Germinal center (tissue), 1 donor: ENCODE measurements at regions not wholly inside any gene's neighbourhood (a gene's known extent, or its start where the extent isn't known, plus 50 kb on each side); places are given as distances from the start of the nearest gene placed in this dataset.
"Not testable (repeated sequence)": the region's sequence is repeated elsewhere in the genome, so short reads cannot be mapped to it uniquely, and the experiment has no call there.

Experiments used
- DNase-seq: peaks from one replicate; pipeline ENCODE4 v3.0.0; 2012; ENCODE audit warnings: mixed read lengths, low spot score

DNA sequence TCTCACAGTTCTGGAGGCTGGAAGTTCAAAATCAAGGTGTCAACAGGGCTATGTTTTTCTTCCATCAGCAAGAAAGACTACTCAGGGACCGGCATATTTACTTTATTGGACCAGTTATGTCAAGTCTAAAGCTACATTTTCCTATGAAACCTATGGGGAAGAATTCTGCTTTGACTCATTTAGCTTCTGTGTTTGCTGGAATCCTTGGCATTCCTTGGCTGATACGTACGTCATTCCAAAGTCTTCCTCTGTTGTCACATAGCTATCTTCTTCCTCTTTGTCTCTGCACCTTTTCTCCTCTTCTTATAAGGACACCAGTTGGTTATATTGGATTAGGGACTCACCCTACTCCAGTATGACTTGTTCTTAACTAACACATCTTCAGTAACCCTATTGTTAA lies 137.4 kb upstream of the FBXO11 start:
- no peak for DNase-seq

DNA sequence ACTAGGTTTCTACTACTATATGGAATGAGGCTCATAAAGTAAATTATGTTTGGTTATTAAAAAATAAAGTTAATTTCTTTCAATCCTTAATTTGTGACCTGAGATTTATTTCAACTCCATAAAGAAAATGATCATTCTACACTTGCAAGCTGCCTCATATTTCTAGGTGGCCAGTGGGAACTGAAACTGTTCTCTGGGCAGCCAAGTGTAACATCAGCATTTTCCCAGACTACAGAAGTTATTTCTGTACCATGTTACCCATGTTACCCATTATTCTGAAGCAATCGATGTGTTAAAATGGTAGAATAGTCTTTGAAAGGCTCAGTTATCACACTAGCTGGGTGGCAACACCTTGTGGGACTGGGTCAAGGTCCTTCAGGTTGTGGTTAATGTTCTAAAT lies 139.3 kb upstream of the FBXO11 start:
- DNase-seq: no peak

DNA sequence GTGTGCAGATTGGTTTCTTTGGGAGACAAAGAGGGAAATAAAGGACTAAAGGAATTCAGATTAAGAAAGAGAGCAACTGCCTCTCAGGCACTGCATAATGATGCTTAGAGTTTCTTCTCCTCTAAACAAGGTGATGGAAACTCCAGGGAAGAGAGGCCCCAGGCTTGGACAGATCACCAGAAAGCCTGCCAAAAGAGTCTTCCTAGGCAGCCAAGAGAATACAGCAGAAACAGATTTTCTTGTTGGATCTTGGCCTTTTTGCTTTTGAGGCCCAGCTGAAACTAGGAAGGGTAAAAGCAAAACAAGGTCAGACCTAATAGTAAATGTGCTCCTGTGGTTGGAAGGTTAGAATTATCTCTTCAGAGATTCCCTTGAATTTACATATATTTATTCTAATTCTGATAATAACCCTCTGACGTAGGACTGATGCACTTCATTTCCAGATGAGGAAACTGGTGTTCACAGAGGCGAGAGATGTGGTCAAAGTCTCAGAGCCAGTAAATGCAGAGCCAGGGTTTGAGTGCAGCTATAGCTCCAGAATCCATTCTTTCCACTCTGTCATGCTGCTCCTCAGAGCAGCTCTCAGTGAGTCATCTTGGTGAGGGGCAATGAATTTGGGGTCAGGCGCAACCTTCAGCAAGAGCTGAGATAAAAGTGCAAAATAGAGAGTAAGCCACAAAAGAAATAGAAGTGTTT lies 142.3 kb upstream of the FBXO11 start:
- no peak for DNase-seq

DNA sequence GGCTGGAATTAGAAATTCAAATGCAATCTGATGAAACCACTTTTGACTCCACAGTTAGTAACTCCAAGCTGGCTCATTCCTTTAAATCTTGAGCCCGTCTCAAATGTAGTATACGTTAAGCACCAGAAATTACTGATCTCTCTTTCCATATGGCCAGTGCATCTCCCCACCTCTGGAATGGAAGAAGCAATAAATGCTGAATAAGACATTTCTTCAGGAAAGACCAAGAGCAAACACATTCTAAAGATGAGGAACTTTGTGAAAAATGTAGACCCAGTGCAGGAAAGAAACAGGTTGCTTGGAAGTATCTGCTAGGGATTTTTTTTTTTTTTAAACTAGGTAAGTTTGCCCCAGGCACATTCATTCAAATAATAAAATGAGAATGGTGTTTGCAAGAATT lies 143.1 kb upstream of the FBXO11 start:
- no peak for DNase-seq

DNA sequence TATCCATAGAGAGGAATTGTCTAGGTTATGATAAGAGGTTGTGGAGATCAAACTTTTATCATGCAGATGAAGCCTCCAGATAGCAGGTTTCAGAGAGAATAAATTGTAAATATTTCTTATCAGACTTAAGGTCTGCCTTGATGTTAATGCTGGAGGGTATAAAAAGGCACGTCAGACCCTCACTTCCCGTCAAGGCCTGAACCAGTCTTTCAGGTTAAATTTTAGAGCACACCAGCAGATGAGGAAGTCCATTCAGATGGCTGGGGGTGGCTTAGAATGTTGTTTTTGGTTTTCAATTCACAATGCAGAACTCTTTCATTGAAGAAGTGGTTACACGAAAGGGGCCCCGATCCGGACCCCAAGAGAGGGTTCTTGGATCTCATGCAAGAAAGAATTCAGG lies 144.4 kb upstream of the FBXO11 start:
- DNase-seq: no peak

DNA sequence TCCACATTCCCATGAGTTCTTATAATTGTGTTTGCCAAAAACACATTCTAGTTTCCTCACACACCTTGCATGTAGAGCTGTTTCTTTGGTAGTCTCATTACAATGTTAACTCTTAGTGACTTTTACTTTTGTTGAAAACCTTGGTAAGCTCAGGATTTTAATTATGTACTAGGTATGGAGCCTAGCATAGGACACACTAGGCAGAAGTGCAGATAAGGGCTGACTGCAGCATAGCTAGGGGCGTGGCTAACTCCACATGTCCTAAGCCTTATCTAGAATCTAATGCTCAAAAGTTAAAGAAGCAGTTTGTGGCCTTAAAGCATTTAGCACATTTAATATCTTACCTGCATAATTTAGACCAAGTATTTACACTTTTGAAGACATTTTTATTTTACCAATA lies 153.7 kb upstream of the FBXO11 start:
- no peak for DNase-seq

DNA sequence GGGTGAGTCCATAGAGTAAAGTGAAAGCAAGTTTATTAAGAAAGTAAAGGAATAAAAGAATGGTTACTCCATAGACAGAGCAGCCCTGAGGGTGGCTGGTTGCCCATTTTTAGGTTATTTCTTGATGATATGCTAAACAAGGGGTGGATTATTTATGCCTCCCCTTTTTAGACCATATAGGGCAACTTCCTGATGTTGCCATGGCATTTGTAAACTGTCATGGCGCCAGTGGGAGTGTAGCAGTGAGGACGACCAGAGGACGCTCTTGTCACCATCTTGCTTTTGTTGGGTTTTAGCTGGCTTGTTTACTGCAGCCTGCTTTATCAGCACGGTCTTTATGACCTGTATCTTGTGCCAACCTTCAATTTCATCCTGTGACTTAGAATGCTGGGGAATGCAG lies 155.4 kb upstream of the FBXO11 start:
- DNase-seq: not testable (repeated sequence)

DNA sequence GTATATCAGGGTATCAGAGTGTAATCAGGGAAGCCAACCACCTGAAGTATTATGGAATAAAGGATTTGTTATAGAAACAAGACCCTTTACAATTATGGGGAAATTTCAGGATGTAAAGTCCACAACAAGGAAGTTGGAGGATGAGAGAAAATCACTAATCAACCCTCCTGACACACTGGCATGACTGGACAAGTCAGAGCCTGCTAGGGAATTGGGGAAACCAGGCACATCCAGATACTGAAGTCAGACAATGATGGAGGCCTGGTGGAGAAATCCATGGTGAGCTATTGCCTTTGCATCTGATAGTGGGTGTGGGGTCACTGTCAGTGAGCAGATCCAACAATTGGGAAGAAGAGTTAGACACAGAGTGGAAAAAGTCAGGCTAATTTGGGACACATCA lies 158.8 kb upstream of the FBXO11 start:
- DNase-seq: no peak

DNA sequence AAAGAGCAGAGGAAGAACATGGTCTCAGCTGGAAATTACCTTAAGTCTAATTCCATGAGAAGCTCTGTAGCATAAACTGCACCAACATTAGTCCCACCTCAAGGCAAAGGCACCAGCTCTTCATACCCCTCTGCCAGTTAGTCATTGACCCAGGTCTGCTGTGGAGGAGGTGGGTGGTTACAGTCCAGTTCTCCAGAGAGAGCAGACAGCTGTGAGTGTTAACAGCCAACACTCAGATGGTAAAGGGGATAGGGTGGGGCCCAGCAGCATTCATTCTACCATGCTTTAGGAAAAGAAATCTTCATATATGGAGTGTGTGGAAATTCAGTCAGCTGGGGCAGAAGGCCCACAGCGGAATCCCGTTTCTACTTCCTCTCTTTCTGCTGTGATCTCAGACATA lies 159.7 kb upstream of the FBXO11 start:
- no peak for DNase-seq

DNA sequence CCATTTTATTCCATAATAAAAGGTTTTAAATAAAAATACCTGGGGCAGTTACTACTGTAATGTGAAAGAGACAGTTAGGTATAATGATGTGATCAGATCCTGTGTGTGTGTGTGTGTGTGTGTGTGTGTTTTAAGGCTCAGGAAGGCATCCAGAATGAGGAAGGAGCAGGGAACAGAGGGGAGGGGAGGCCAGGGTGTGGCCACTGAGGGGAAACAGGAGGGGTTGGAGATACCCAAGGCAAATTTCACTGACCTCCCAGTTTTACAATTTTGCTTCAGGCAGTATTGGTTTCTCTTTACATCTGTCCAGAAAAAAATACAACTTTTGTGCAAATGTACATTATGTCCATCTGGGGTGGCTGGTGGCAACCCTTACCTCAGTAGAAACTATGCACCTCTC lies 163.5 kb upstream of the FBXO11 start:
- DNase-seq: no peak

DNA sequence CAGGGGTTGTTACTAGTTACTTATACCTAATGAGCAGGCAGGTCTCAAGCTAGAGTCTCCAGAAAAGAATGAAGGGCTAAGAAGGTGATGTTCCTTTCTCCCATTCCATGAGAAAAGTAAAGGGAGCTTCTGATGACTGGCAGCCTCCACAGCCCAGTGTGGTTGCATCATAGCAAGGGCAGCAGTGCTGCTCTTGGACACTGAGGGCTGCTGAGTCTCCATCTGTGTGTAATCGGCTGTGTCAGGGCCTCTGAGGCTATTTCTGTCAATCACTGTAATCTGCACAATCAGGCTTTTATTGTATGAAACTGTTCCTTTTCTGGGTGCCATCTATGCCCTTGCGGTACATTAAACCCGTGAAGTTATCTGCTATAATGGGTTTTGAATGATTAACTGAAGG lies 164.1 kb upstream of the FBXO11 start:
- DNase-seq: no peak

DNA sequence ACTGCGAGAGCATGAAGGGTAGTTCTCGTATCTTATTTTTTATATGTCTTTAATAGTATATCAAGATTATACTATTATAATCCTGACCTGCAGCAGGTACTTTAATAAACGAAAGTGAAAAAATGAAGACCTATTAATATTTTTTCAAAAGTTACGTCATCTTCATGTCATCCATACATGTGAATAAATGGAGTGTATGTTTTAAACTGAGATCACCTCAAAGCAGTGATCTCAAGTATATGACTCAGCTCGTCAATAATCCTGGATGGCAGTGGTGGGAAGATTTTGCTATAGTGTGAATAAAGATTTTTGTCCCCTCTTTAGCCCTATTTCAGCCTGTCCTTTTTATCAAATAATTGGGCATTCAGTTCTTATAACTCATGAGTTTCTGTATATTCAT lies 166.3 kb upstream of the FBXO11 start:
- DNase-seq: no peak

DNA sequence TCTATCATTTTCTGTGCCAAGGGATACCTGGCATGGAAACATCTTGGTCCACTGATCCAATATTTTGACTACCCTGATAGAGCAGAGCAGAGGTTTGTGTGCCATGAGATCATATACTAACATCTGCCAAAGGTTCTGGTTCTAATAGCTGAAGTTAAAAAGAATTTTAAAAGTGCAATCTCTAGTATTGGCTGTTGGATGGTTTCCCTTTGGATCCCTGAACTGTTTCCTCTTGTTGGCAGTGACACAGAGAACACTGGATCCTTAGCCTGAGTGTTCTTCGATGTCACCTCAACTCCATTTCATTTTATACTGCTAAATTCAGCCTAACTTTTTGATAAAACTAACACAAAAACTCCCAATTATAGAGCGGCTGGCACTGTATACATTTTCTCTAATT lies 169.3 kb upstream of the FBXO11 start:
- DNase-seq: no peak

DNA sequence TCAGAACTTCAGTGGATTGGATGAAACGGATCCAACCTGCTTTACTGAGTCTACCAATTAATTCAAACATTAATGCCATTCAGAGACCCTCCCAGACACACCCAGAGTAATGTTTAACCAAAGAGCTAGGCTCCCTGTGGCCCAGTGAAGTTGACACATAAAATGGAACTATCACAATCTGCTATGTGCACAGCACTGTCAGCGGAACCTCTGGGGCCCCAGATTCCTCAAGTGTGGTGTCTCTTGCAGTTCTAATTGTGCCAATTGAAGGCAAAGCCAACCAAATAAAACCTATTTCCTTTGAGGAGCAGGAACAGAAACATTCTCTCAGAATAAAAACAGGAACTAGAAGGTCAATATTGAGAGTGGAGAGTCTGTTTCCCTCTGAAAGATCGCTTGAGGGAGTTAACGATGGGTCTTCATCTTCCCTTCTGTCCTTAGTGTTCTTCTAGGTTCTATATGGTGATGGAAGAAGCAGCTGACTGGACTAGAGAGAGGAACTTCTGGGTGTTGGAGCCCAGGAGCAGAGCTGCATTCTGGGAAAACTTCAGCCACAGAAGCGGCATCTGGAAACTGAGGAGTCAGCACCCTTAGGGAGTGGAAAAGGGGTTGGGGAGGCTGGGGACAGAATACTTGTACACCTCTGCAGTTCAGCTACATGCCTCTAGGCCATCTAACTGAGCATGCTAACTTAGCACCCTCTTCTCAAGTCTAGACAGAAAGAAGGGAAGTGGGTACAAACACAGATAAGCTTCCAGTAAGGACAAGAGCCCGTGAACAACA lies 174.4 kb upstream of the FBXO11 start:
- DNase-seq: no peak

DNA sequence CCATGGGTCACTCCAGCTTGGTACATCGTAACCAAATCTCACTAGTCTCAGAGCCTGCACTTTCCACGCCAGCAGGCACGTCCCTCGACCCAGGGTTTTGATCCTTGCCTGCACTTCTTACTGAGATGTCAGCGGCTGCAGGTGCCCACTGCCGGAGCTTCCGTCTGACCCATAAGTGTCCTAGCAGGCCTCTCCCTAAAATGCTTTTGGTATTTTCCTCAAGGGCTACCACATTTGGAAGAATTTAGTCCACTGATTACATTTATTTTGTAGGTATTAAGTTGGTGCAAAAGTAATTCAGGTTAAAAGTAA lies 175.0 kb upstream of the FBXO11 start:
- DNase-seq: no peak

DNA sequence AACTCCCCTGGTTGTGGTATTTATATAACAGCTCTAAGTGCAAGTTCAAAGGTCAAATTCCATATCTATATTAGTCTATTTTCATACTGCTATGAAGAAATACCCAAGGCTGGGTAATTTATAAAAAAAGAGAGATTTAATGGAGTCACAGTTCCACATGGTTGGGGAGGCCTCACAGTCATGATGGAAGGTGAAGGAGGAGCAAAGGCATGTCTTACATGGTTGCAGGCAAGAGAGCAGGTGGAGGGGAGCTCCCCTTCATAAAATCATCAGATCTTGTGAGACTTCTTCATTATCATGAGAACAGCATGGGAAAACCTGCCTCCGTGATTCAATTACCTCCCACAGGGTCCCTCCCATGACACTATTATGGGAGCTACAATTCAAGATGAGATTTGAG lies 179.6 kb upstream of the FBXO11 start:
- DNase-seq: no peak

DNA sequence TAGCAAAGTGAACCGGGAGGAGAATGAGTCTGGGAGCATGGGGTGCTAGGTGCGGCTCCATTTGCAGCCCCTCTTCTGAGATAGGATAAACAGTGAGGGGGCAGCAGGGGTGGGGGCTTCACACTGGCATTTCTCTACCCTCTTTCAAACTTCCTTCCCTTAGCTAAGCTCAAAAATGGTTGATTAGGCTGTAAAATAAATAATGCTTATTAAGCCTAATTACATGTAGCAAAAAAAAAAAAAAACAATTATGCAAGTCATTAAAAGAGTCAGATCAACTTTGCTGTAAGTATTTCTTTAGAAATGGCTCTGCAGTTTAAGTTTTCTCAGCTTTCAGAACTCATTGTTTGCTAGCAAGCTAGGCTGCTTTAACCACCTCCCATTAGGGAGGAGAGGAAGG lies 182.7 kb upstream of the FBXO11 start:
- DNase-seq: no peak

DNA sequence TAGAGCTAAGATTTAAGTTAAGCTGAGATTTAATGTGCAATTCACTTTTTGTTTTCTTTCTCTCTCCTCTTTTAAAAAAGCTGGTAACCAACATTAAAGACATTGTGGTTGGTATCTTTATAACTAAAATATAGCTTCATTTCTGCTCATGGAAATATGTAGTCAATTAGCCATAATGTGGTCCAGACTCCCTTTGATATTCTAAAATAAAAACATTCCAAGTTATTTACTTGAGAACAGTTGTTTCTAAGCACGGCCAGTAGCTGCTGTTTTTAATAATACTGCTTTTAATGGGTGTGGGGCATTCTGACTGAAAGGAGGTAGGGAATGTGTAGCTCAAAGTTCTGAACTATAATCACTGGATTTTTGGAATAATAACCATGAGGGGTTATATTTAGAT lies 183.3 kb upstream of the FBXO11 start:
- no peak for DNase-seq

DNA sequence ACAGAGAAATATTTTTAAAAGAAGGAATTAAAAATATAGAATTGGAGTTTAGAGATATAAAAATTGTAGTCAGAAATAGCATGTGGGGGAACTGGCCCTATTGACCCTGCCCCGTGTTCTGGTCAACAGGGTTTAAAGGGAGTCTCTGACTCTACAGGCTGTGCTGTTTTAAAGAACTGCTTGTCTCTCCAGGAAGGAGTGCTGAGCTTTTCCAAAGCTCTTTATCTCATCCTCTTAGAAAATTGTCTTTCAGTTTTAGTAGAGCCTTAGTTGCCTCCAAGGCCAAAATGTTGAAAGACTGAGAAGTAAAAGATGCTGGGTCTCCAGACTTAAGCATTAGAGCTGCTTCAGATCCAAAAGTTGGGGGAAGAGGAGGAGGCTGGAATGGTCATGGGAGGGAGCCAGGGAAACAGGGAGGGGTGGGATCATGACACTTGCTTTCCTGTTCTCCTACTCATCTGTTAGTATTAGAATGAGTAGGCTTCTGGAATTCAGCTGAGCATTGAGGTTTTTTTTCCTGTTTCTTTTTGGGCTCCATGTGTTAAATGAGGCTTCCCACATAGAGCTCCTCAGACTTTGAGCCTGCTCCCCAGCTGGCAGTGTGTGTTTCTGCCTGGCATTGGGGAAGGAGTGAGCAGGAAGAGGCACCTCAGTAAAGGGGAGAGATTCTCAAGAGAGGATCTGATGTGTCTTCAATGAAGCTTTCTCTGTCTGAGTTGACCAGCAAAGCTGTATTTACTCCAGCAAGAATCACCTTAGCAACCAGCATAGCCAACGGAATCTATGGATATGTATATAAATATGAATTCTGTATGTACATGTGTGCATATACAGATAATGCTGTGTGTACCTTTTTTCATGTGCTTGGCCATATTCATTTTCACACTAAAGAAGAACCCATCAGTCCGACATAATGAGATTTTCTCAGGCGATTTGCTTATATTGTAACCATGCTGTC lies 186.8 kb upstream of the FBXO11 start:
- no peak for DNase-seq

DNA sequence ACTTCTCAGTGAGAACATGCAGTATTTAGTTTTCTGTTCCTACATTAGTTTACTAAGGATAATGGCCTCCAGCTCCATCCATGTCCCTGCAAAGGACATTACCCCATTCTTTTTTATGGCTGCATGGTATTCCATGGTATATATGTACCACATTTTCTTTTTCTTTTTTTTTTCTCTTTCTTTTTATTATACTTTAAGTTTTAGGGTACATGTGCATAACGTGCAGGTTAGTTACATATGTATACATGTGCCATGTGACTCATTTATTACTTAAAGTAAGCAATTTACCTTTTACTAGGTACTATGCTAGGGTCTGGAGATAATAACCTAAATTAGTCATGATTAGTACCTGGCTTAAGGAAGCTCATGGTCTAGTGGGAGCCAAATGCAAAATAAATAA lies 190.5 kb upstream of the FBXO11 start:
- not testable (repeated sequence) for DNase-seq

DNA sequence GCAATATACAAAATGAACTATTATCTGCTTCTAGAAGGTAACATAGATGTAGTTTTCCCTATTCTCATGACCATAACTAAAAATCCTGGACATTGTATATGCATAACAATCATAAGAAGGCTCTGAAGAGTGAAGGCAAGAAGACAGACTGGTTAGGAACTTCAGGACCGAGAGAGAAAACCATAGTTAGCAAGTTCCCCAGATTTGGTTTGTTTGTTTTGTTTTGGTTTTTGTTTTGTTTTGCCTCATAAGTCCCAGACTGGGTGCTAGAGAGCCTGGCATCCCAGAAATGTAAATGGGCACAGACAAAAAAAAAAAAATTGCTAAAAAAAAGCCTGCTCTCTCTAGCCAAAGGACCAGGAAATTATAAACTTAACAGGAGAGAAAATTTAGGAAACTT lies 192.2 kb upstream of the FBXO11 start:
- no peak for DNase-seq

DNA sequence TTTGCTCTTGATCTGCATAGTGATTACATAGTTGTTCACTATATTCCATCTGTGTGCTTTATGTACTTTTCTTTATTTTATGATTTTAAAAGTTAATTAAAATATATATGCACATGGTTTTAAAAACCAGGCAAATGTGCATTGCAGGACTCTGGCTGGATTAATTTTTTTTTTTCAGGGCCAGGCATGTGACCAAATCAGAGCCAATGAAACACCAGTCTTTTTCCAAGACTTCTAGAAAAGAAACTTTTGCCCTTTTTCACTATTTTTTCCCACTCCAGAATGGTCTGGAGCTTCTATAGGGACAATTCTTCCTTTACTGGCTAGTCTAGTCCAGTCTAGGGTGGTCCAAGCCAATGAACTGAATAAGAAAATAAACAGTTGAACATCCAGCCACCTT lies 198.1 kb upstream of the FBXO11 start:
- DNase-seq: no peak

DNA sequence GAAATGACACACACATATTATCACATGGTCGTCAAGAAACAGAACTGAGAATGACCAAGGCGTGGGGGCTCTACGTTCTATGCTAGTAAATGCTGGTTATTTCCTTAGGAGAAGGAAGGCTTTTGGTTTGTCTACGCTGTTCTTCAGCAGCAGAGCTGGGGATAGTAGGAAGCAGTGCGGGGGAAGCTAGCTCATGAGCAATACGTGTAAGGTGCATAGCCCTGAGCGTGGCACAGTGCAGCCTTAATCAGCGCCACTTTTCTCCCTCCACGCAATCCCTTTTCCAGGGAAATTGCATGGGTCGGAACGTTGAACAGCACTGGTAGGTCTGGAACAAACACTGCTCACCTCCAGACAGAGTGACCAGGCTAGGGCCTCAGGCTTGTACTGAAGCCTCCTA lies 199.6 kb upstream of the FBXO11 start:
- DNase-seq: no peak
